Left lung (tissue), 4 donors: ENCODE measurements at regions not wholly inside any gene's neighbourhood (a gene's known extent, or its start where the extent isn't known, plus 50 kb on each side); places are given as distances from the start of the nearest gene placed in this dataset.

Source experiments
- ATAC-seq: fragments of 200-7000 bp; cut with Tn5 transposase; one replicate; pipeline ENCODE4 v1.9.1; 2020; ENCODE audit warnings: moderate library complexity
- DNase-seq, 4 donors: peaks; one replicate each; pipeline ENCODE4 v3.0.0-alpha.2; 2013 to 2020
- H3K27ac ChIP-seq, 2 donors: fragments of 200-600 bp; sonication (generic) in 1 of 2; one replicate each; pipeline versions ENCODE4 v1.5.0 to v1.8.0; 2020 to 2021
- H3K27me3 ChIP-seq, 2 donors: fragments of 200-600 bp; sonication (generic) in 1 of 2; one replicate each; pipeline versions ENCODE4 v1.5.0 to v1.8.0; 2020 to 2021
- H3K36me3 ChIP-seq, 2 donors: fragments of 200-600 bp; sonication (generic) in 1 of 2; one replicate each; pipeline versions ENCODE4 v1.5.0 to v1.8.0; 2020 to 2021
- H3K4me1 ChIP-seq, 2 donors: fragments of 200-600 bp; one replicate each; pipeline ENCODE4 v1.8.0; 2021
- H3K4me3 ChIP-seq, 2 donors: fragments of 200-600 bp; sonication (generic) in 1 of 2; one replicate each; pipeline versions ENCODE4 v1.5.0 to v1.8.0; 2020 to 2021; ENCODE audit warnings: mild to moderate bottlenecking in 1 of 2
- H3K9me3 ChIP-seq, 2 donors: fragments of 200-600 bp; sonication (generic) in 1 of 2; one replicate each; pipeline versions ENCODE4 v1.5.0 to v1.8.0; 2020 to 2021
- CTCF ChIP-seq, 2 donors: fragments of 200-600 bp; sonication (generic) in 1 of 2; IDR thresholded peaks; one replicate each; pipeline versions ENCODE4 v1.5.0 to v1.8.0; 2021; ENCODE audit warnings: antibody characterized with exemption in 2 of 2
- intact Hi-C, 2 donors: fragments of 100-400 bp; cut with DNase I; formaldehyde crosslinking; loops; one replicate each; pipeline versions ENCODE4 v1.11.2 to v1.14.2; 2022
- donor health status: DM: no; HTN: yes; CAD: no.
- donor health status: DM: no; HTN: no; CAD: no.

GRCh38 chr3:99021466-99021865 lies 120.0 kb upstream of the DCBLD2 start:
- intact Hi-C loops = no loop called here
- ATAC-seq (no peak), DNase-seq (no peak)
- Histone ChIP-seq H3K9me3 (no peaks in the 10 kb centered on the region), H3K27ac (no peak overlapping the region), H3K4me3 (no peak overlapping the region), H3K36me3 (no peaks in the 10 kb centered on the region), H3K4me1 (no peaks in the 10 kb centered on the region), H3K27me3 (no peaks in the 10 kb centered on the region)
- no peak for TF ChIP-seq CTCF (IDR thresholded peaks at IDR 0.05)

GRCh38 chr3:99016452-99016851 lies 115.0 kb upstream of the DCBLD2 start:
- H3K9me3 ChIP-seq = no peaks in the 10 kb centered on the region
- TF ChIP-seq CTCF (IDR thresholded peaks at IDR 0.05) = no peak
- ATAC-seq (no peak), DNase-seq (no peak)
- H3K27ac ChIP-seq = no peak overlapping the region
- H3K4me3 ChIP-seq = no peak overlapping the region
- H3K36me3 ChIP-seq = no peaks in the 10 kb centered on the region
- intact Hi-C loops = no loop called here
- no peaks in the 10 kb centered on the region for H3K27me3 ChIP-seq
- peaks cover 0 to 3% of the 10 kb centered on the region in 2 donors for H3K4me1 ChIP-seq

GRCh38 chr3:99013777-99014315 lies 112.4 kb upstream of the DCBLD2 start:
- Histone ChIP-seq H3K9me3 (no peaks in the 10 kb centered on the region), H3K27ac (no peak overlapping the region), H3K27me3 (no peaks in the 10 kb centered on the region), H3K4me3 (no peak overlapping the region), H3K36me3 (no peaks in the 10 kb centered on the region), H3K4me1 (peaks cover 0 to 3% of the 10 kb centered on the region in 2 donors)
- ATAC-seq = no peak
- intact Hi-C loops = no loop called here
- no peak for DNase-seq
- no peak for TF ChIP-seq CTCF (IDR thresholded peaks at IDR 0.05)

- Histone ChIP-seq H3K4me3 (no peak overlapping the region), H3K36me3 (no peaks in the 10 kb centered on the region), H3K4me1 (peaks cover 0 to 3% of the 10 kb centered on the region in 2 donors), H3K27ac (no peak overlapping the region), H3K9me3 (no peaks in the 10 kb centered on the region), H3K27me3 (no peaks in the 10 kb centered on the region)
- ATAC-seq (no peak), DNase-seq (no peak)
- TF ChIP-seq CTCF (IDR thresholded peaks at IDR 0.05) = no peak
- intact Hi-C loops = no loop called here
Observed at GRCh38 chr3:99013077-99013476, 111.6 kb upstream of the DCBLD2 start.

- intact Hi-C loops = no loop called here
- no peaks in the 10 kb centered on the region for H3K9me3 ChIP-seq
- ATAC-seq = no peak
- no peak overlapping the region for H3K4me3 ChIP-seq
- H3K27me3 ChIP-seq = no peaks in the 10 kb centered on the region
- peaks cover 0 to 3% of the 10 kb centered on the region in 2 donors for H3K4me1 ChIP-seq
- no peak overlapping the region for H3K27ac ChIP-seq
- no peak for DNase-seq
- no peak for TF ChIP-seq CTCF (IDR thresholded peaks at IDR 0.05)
- H3K36me3 ChIP-seq = no peaks in the 10 kb centered on the region
Observed at GRCh38 chr3:99012051-99012450, 110.6 kb upstream of the DCBLD2 start.
